Keratinocyte (primary cell): ENCODE measurements at regions not wholly inside any gene's neighbourhood (a gene's known extent, or its start where the extent isn't known, plus 50 kb on each side); places are given as distances from the start of the nearest gene placed in this dataset.

Experiments used
- DNase-seq: peaks from one replicate; pipeline ENCODE4 v3.0.0-alpha.2; 2011; ENCODE audit warnings: low read depth, missing footprints, low spot score
- FAIRE-seq: peaks from 2 replicates; lab custom pipeline; 2011; peaks lifted over from hg19 to GRCh38; lab: Jason Lieb, UNC
- H2AFZ ChIP-seq: 2 replicates; pipeline ENCODE4 v1.6.0; 2012; ENCODE audit warnings: low read length, control low read depth, inconsistent platforms; ENCODE audit not compliant: control insufficient read depth
- H3K27ac ChIP-seq: 2 replicates; pipeline ENCODE4 v1.5.1; 2011; ENCODE audit warnings: low read length; ENCODE audit not compliant: control insufficient read depth, insufficient read depth
- H3K27me3 ChIP-seq: 3 replicates; pipeline ENCODE4 v1.6.0; 2011; ENCODE audit warnings: low read length; ENCODE audit not compliant: control insufficient read depth, insufficient read depth; ENCODE audit errors: extremely low read depth
- H3K36me3 ChIP-seq, 2 experiments: 2 replicates in 1 of 2; 3 replicates in 1 of 2; pipeline ENCODE4 v1.5.1; 2011; ENCODE audit warnings: low read length in 2 of 2, mild to moderate bottlenecking in 1 of 2; ENCODE audit not compliant: control insufficient read depth in 2 of 2, insufficient read depth in 2 of 2; ENCODE audit errors: extremely low read depth in 1 of 2
- H3K4me1 ChIP-seq: 3 replicates; pipeline ENCODE4 v1.5.1; 2011; ENCODE audit warnings: low read length; ENCODE audit not compliant: control insufficient read depth, insufficient read depth; ENCODE audit errors: extremely low read depth
- H3K4me2 ChIP-seq: 3 replicates; pipeline ENCODE4 v1.6.0; 2011; ENCODE audit warnings: low read depth, low read length; ENCODE audit not compliant: control insufficient read depth, insufficient read depth; ENCODE audit errors: extremely low read depth
- H3K4me3 ChIP-seq, 3 experiments: fragments of 200-600 bp in 1 of 3; sonication (generic) in 1 of 3; 2 replicates in 2 of 3; 3 replicates in 1 of 3; pipeline ENCODE4 v1.5.1; 2011 to 2016; ENCODE audit warnings: low read length in 3 of 3, mild to moderate bottlenecking in 3 of 3, control low read depth in 2 of 3, inconsistent platforms in 1 of 3, low read depth in 1 of 3, mixed read lengths in 1 of 3, mixed run types in 1 of 3, moderate library complexity in 1 of 3; ENCODE audit not compliant: control insufficient read depth in 2 of 3, insufficient read depth in 2 of 3; ENCODE audit errors: extremely low read depth in 1 of 3
- H3K79me2 ChIP-seq: 2 replicates; pipeline ENCODE4 v1.6.0; 2012; ENCODE audit warnings: low read length; ENCODE audit not compliant: control insufficient read depth, insufficient read depth
- H3K9ac ChIP-seq: 3 replicates; pipeline ENCODE4 v1.6.0; 2011; ENCODE audit warnings: low read length; ENCODE audit not compliant: control insufficient read depth, insufficient read depth; ENCODE audit errors: extremely low read depth
- H3K9me1 ChIP-seq: 3 replicates; pipeline ENCODE4 v1.6.0; 2011; ENCODE audit warnings: low read length; ENCODE audit not compliant: control insufficient read depth, insufficient read depth; ENCODE audit errors: extremely low read depth
- H3K9me3 ChIP-seq: 2 replicates; pipeline ENCODE4 v1.5.1; 2012; ENCODE audit warnings: low read depth, low read length; ENCODE audit not compliant: control insufficient read depth
- H4K20me1 ChIP-seq: 3 replicates; pipeline ENCODE4 v1.6.0; 2011; ENCODE audit warnings: low read length; ENCODE audit not compliant: control insufficient read depth, insufficient read depth; ENCODE audit errors: extremely low read depth
- CTCF ChIP-seq, 3 experiments: IDR thresholded peaks in 1 of 3; conservative IDR thresholded peaks in 1 of 3; optimal IDR thresholded peaks in 1 of 3; 2 replicates in 2 of 3; 3 replicates in 1 of 3; pipeline versions ENCODE3 to v1.5.1; 2011; ENCODE audit warnings: low read length in 3 of 3, mild to moderate bottlenecking in 3 of 3, moderate library complexity in 2 of 3, control low read depth in 1 of 3, inconsistent platforms in 1 of 3; ENCODE audit not compliant: insufficient read depth in 2 of 3; ENCODE audit errors: extremely low read depth in 1 of 3
- EZH2 ChIP-seq: IDR thresholded peaks from one replicate; pipeline ENCODE4 v1.6.1; 2012; ENCODE audit warnings: inconsistent platforms, mild to moderate bottlenecking, low read length, moderate library complexity
- dilution Hi-C: fragments of 300-500 bp; cut with MboI; formaldehyde crosslinking; loops from one replicate; pipeline ENCODE4 v1.7.0; 2020; ENCODE audit warnings: low sequenced_read_pairs; ENCODE audit not compliant: extremely low pct_ligation_motif_present

DNA sequence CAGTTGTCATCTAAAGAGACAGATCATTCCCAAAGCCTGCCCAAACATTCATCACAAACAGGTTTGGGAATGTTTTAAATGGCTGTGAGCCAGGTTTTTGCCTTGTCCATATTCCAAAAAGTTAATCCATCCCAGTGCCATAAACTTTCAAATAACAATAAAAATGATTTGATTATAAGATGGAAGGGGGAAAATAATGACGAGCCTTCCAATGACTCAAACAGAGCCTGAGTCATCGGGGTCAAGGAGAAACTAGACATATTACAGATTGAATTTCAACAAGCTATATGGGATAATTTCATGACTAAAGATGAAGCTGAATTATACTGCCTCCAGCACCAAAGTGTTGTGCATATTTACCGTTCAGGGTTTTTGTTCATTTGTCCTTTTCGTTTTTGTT, 195.8 kb upstream of the PKN2 start:
- Histone ChIP-seq H3K4me1 (no peaks in the 10 kb centered on the region), H3K36me3 (no peaks in the 10 kb centered on the region), H3K79me2 (no peaks in the 10 kb centered on the region), H3K27ac (no peak overlapping the region), H2AFZ (no peak overlapping the region), H3K9ac (no peak overlapping the region), H3K4me3 (no peak overlapping the region), H3K4me2 (no peak overlapping the region), H3K9me3 (no peaks in the 10 kb centered on the region), H4K20me1 (no peaks in the 10 kb centered on the region), H3K9me1 (no peaks in the 10 kb centered on the region), H3K27me3 (no peaks in the 10 kb centered on the region)
- dilution Hi-C loops = no loop called here
- DNase-seq = no peak
- TF ChIP-seq EZH2 (no peak), CTCF (optimal IDR thresholded peaks at IDR 0.05 in 1 of 3, IDR thresholded peaks at IDR 0.05 in 1 of 3, conservative IDR thresholded peaks at IDR 0.05 in 1 of 3; ENCODE audit: extremely low read depth in 1 of 3, insufficient read depth in 2 of 3, low read length in 3 of 3) (no peak)
- no peak for FAIRE-seq

DNA sequence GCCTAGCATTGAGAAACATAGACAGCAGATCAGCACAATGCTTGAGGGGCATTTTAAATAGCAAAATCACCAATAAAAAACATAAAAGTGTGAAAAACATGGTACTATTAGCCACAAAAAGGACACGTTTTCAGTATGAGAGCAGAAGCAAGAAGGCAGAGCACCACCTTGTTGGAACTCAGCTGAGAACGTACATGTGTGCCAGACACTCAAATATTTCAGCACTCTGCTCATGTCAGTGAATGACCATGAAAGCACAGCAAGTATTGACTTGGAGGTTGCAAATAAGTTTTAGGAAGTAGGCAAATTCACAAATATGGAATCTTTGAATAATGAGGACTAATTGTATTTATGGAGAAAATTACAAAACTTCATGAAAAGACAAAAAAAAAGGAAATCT, 193.4 kb upstream of the PKN2 start:
- Histone ChIP-seq H3K4me3 (no peak overlapping the region), H2AFZ (no peak overlapping the region), H3K36me3 (no peaks in the 10 kb centered on the region), H3K4me2 (no peak overlapping the region), H3K27ac (no peak overlapping the region), H3K9me3 (no peaks in the 10 kb centered on the region), H4K20me1 (no peaks in the 10 kb centered on the region), H3K9ac (no peak overlapping the region), H3K27me3 (no peaks in the 10 kb centered on the region), H3K9me1 (no peaks in the 10 kb centered on the region), H3K79me2 (no peaks in the 10 kb centered on the region), H3K4me1 (no peaks in the 10 kb centered on the region)
- FAIRE-seq (no peak), DNase-seq (no peak)
- TF ChIP-seq EZH2 = no peak
- TF ChIP-seq CTCF (optimal IDR thresholded peaks at IDR 0.05 in 1 of 3, IDR thresholded peaks at IDR 0.05 in 1 of 3, conservative IDR thresholded peaks at IDR 0.05 in 1 of 3; ENCODE audit: extremely low read depth in 1 of 3, insufficient read depth in 2 of 3, low read length in 3 of 3) = no peak
- dilution Hi-C loops = no loop called here
